A673 (cell line): ENCODE measurements at regions not wholly inside any gene's neighbourhood (a gene's known extent, or its start where the extent isn't known, plus 50 kb on each side); places are given as distances from the start of the nearest gene placed in this dataset.

Experiments
- BruUV-seq: library from RNA; stranded (reverse); fragments of 400-500 nt; replicated peaks from 2 replicates; lab custom pipeline; 2021; lab: Mats Ljungman, UMichigan
- CTCF ChIA-PET: fragments of 300-600 bp; sonication (Branson Sonifier 250); formaldehyde crosslinking; loops from one replicate; lab custom pipeline; 2022; ENCODE audit warnings: antibody characterized with exemption; lab: Charles Lee
- POLR2A ChIA-PET: fragments of 300-600 bp; sonication (Branson Sonifier 250); formaldehyde crosslinking; loops from one replicate; lab custom pipeline; 2022; ENCODE audit warnings: antibody characterized with exemption; ENCODE audit not compliant: low non-redundant PET; lab: Charles Lee
- DNase-seq: peaks from one replicate; pipeline ENCODE4 v3.0.0-alpha.2; 2015; ENCODE audit warnings: low spot score
- H3K27ac ChIP-seq: fragments of 200-600 bp; sonication (generic); 2 replicates; pipeline ENCODE4 v1.5.1; 2016; ENCODE audit warnings: mixed run types, low read depth, mild to moderate bottlenecking, mixed read lengths, antibody characterized with exemption, low read length; ENCODE audit not compliant: poor library complexity, severe bottlenecking
- H3K27me3 ChIP-seq: fragments of 200-600 bp; sonication (generic); replicated peaks from 2 replicates; pipeline ENCODE4 v1.6.1; 2017; ENCODE audit warnings: mixed run types, low read depth, mild to moderate bottlenecking, mixed read lengths, antibody characterized with exemption, low read length; ENCODE audit not compliant: insufficient read depth, poor library complexity
- H3K36me3 ChIP-seq: fragments of 200-600 bp; sonication (generic); 2 replicates; pipeline ENCODE4 v1.6.1; 2016; ENCODE audit warnings: mixed run types, mild to moderate bottlenecking, mixed read lengths, antibody characterized with exemption, low read length; ENCODE audit not compliant: insufficient read depth, poor library complexity, severe bottlenecking
- H3K4me1 ChIP-seq: fragments of 200-600 bp; sonication (generic); 2 replicates; pipeline ENCODE4 v1.6.1; 2017; ENCODE audit warnings: mixed run types, mild to moderate bottlenecking, mixed read lengths, antibody characterized with exemption, low read length; ENCODE audit not compliant: insufficient read depth, poor library complexity, severe bottlenecking
- H3K4me3 ChIP-seq: fragments of 200-600 bp; sonication (generic); 2 replicates; pipeline ENCODE4 v1.5.1; 2016; ENCODE audit warnings: low read depth, mixed run types, mild to moderate bottlenecking, mixed read lengths, low read length; ENCODE audit not compliant: poor library complexity, severe bottlenecking
- H3K9me3 ChIP-seq: fragments of 200-600 bp; sonication (generic); 2 replicates; pipeline ENCODE4 v1.6.1; 2016; ENCODE audit warnings: mixed run types, low read depth, mild to moderate bottlenecking, mixed read lengths, antibody characterized with exemption, low read length; ENCODE audit not compliant: poor library complexity, severe bottlenecking
- CTCF ChIP-seq: fragments of 300-800, 200-600 bp; sonication (generic); conservative IDR thresholded peaks from 2 replicates; pipeline ENCODE4 v1.5.1; 2017; ENCODE audit warnings: low read depth, mild to moderate bottlenecking, antibody characterized with exemption, low read length, moderate library complexity, mixed read lengths
- EZH2 ChIP-seq: fragments of 200-600 bp; sonication (generic); IDR thresholded peaks from 2 replicates; pipeline ENCODE4 v1.6.1; 2017; ENCODE audit warnings: borderline replicate concordance, low read depth, mild to moderate bottlenecking, mixed read lengths, antibody characterized with exemption, low read length; ENCODE audit not compliant: poor library complexity, severe bottlenecking
- intact Hi-C: fragments of 100-400 bp; cut with micrococcal nuclease; formaldehyde crosslinking; loops from one replicate; pipeline ENCODE4 v1.10.0; 2022; ENCODE audit not compliant: unreplicated experiment

- H3K27ac ChIP-seq: no peak overlapping the region
- ChIA-PET CTCF (interaction anchor here (0.7 kb wide), 1 partner anchor 464 kb away, joined by 6 read pairs; no protein-coding TSS in a partner anchor), POLR2A (no interaction called here)
- H3K36me3 ChIP-seq: no peaks in the 10 kb centered on the region
- no peaks in the 10 kb centered on the region for H3K4me1 ChIP-seq
- no TSS peak for BruUV-seq
- no peaks in the 10 kb centered on the region for H3K9me3 ChIP-seq
- TF ChIP-seq CTCF (no peak), EZH2 (no peak)
- H3K27me3 ChIP-seq: no peaks in the 10 kb centered on the region
- DNase-seq: no peak
- H3K4me3 ChIP-seq: no peak overlapping the region
- intact Hi-C loops: no loop called here
These were observed 70.8 kb upstream of the KDM7A start for GRCh38 chr7:140247559-140247958.

DNA sequence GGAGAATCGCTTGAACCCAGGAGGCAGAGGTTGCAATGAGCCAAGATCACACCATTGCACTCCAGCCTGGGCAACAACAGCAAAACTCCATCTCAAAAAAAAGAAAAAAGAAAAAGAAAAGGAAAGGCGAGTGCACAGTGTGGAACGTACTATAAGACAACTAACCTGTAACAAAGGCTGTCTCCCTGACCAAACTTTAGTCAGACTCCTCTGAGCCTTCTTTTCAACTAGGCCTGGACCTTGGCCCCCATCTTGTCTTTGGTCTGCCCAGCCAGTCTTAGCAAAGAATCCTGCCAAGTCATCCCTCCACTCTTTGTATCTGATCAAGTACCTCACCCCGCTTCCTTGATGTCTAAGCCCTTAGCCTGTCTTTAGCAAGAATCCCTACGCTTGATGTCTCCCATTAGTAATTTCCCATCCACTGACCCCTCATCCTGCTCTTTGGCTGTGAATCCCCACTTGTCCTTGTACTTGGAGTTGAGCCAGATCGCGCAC lies 68.9 kb upstream of the KDM7A start:
- H3K36me3 ChIP-seq: no peaks in the 10 kb centered on the region
- H3K4me1 ChIP-seq: no peaks in the 10 kb centered on the region
- POLR2A ChIA-PET: no interaction called here
- CTCF ChIA-PET: no interaction called here
- no peak for DNase-seq
- TF ChIP-seq CTCF: no peak
- no peak for TF ChIP-seq EZH2
- intact Hi-C loops: no loop called here
- H3K27me3 ChIP-seq: no peaks in the 10 kb centered on the region
- H3K9me3 ChIP-seq: no peaks in the 10 kb centered on the region
- BruUV-seq: no TSS peak
- H3K4me3 ChIP-seq: no peak overlapping the region
- H3K27ac ChIP-seq: no peak overlapping the region

- POLR2A ChIA-PET: interaction anchor here (0.6 kb wide), 1 partner anchor 258 kb away, joined by 5 read pairs; no protein-coding TSS in a partner anchor
- Histone ChIP-seq H3K27me3 (no peaks in the 10 kb centered on the region), H3K4me3 (no peak overlapping the region), H3K27ac (no peak overlapping the region), H3K36me3 (no peaks in the 10 kb centered on the region), H3K9me3 (no peaks in the 10 kb centered on the region), H3K4me1 (no peaks in the 10 kb centered on the region)
- no peak for DNase-seq
- CTCF ChIA-PET: no interaction called here
- no TSS peak for BruUV-seq
- TF ChIP-seq EZH2 (no peak), CTCF (no peak)
- intact Hi-C loops: no loop called here
These were observed 65.6 kb upstream of the KDM7A start for GRCh38 chr7:140242057-140243031.
